ENCODE measurements at regions not wholly inside any gene's neighbourhood (a gene's known extent, or its start where the extent isn't known, plus 50 kb on each side); places are given as distances from the start of the nearest gene placed in this dataset.

DNA sequence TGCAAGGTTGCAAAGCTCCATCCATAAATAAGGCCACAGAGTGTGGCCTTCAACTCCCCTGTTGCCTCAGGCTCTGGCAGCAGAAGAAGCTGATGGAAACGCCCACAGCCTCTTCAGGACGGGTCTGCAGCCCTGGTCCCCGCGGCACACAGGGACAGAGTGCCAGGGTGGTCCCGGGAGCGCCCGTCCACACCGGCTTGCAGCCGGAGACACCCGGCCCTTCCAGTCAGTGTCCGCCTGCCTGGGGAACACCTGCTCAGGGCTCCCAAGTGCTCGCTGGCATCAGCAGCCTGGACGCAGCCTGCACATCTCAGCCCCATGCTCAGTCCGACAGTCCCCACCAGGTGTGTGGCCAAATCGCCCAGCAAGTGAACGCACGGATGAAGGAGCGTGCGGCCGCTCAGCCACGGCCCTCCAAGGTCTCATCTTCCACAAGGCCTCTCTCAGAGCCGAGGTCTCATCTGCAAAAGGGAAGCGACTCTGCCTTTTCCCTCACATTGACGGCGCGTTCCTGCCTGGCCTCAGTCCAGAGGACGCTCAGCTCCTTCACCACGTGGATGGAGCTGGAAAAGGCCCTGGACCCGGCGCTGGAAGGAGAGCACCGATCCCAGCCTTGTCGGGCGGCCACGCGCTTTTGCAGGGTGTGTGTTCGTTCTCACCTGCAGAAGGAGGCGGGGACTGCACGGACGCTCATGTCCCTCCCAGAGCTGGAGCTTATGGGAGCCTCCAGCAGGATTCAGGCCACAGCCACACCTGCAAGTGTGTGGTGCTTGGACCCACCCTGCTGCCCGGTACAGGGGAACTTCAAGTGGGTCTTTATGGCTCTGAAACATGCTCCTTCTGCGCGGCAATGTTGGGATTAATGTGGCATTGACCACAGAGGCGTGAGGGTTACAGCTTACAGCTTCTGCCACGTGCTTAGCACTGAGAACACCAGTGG is 180.4 kb downstream of the DLL1 start:
- DNase-seq: no peak

DNA sequence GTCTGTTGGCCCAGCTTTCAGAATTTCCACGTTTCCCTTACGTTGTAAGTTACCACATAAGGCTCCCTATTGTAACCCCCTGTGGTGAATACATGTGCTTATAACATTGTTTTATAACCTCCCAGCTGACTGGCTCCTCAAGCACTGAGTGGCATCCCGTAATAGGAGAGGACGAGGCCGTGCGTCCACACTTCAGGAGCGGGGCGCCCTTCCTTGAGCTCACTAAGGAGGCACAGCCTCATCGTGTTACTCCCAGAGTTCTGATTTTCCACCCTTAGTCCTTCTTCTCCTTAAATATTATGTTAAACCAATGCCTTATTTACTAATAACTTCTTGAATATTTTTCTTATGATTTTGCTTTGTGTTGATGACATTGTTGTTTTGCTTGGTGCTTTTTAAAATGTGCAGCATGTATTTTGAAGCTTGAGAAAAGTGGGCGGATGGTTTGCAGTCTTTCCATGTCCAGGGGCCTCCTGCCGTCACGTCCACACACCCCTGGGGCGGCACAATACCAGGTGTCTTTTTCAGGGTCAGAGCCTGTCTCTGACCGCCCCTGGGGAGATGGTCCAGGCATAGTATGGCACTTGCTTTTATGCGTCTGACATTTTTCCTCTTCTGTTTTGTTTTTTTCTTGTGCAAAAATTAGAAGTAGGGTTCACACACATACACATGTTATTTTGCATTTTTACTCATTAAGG is 181.8 kb downstream of the DLL1 start:
- no peak for DNase-seq

DNA sequence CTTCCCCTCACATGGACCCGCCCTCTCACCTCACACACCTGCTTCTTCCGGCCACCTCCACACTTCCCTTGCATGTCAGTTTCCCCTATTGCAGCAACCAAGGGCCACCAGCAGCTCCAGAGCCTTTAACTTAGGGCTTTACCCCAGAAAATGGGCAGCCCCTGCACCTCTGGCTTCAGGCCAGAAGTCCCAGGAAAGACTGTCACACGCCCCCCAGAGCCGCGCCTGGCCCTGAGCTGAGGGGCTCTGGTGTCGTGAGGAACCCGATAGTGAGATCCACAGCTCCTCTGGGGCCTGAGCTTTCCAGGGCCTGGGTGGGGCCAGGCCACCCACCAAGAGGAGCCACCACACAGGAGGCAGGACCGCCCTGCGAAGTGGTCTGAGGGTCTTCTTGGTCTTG is 182.4 kb downstream of the DLL1 start:
- DNase-seq: no peak

DNA sequence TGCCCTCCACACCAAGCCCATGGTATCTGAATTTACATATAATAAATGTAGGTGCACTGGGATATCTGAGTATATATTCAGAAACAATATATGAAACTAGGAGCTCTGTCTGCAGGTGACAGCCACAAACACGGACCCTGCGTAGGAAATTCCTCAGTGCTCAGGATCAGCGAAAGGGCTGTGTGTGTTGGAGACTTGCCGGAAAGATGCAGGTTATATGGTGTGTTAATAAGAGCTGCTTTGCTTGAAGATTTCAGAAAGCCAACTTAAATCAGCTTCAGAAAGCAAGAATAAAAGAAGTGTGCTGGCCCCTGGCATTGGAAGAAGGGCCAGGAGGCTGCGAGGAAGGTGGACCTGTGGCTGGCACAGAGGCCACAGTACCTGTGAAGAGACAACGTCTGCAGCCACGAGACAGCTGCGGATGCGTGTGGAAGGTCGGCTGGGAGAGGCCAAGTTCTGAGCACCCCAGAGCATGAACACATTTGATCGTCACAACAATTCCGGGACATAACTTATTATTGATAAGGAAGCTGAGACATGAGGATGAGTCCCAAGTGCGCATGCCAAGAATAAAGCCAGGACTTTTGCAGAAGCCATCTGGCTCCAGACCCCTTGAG is 183.2 kb downstream of the DLL1 start:
- DNase-seq: no peak

DNA sequence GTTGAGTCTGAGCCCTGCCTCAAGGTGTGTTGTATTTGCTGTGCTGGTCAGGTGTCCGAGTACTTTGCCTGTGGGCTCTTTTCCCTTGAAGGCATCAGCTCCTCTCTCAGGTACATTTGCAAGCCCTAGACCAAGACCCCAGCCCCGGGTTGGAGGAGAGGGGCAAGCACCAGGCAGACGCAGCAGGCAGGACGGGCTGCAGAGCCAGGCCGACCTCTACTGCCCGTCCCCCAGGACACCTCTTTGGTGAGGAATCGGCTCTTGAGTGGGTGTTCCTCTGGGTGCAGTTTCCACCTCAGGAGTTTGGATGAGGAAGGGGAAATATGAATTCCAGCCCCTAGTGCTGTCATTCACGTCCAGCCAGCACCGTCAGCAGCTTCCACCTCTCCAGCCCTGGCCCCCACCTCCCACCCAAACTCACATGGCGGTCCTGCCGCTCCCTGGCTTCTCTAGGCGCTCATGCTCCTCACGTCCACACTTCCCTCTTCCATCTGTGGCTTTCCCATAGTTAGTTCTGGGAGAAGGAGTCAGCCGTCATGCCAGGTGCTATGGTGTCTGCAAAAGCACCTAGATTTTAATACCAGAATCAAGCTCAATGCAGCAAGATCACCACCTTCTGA is 183.9 kb downstream of the DLL1 start:
- DNase-seq: no peak

DNA sequence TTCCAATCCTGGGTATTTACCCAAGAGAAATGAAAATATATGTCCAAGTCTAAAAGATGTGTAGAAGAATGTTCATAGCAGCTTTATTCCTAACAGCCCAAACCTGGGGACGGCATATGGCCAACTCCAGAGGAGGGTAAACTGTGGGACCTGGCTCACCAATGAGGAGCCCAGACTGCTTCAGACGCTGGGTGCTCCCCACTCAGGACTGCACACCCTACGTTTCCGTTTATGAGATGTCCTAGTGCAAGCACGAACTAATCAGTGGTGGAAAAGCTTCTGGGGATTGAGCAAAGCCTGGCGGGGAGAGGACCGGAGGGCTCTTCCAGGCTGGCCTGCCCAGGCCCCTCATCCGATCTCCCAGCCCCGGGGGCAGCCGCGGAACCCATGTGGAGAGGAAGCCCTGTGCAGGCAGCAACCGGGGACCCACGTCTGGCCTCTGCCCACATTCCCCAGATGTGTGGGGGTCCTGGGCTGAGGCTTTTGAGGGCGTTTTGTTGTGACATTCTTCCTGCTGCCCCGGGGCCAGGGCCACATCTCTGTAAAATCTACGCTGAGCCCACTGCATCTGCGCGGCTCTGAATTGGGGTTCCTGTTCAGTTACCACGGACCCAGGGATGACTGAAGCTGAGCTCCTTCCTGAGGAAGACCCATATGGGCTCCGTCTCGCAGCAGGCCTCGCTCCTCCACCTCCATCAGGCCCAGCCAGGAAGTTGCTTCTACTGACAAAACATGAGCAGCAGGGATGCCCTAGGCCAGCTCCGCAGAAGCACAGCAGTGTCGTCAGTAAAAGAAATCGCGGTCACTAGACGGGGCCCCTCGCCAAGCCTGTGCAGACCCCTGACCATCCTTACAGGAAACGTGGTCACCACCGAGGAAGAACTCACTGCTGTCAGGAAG is 188.0 kb downstream of the DLL1 start:
- DNase-seq: no peak

DNA sequence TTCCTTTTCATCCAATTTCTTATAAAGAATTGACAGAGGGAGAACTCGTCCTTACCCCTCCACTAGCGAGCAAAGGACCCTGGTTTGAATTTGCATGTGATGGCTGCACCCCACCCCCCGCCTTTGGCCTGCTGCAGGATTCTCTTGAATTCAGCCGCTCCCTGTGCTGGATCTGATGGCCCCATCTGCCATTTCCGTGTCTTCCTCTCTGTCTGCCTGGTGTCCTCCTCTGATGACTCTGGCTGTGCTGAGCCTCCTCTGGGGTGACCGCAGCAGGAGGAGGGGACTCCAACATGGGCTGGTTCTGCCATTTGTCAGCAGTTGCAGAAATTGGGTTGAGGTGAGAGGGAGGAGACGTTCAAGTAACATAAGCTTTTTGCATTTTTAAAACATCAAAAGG is 188.8 kb downstream of the DLL1 start:
- no peak for DNase-seq

DNA sequence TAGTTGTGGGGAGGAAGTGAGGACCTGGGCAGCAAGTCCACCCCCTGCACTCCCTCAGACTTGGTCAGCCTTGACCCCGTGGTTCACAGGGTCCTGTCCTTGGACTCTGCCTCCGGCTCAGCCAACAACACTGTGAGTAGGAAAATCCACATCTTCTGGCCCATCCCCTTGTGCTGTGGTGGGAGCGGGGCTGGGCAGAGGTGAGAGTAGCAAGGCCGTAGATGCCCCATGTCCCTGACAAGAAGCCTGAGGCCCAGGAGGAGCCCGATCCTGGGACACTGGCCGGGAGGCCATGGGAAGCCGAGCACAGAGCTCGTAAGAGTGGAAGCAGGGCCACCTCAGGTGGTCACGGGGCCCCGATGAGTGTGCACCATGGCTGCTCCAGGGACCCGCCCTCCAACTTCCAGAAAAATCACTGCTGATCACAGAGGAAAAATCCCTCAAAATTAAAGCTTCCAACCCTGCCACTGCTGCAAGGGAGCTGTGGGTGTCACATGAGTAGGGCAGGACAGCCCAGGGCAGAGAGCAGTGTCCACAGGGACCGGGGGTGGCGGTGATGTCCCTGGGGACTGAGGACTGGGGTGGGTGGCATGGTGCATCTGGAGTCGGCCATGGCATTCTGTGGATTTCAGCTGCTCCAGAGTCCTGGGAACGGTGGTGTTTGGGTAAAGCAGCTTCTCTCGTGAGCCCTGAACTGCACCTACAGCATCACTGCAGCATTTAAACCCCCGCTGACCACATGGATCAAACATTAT is 189.4 kb downstream of the DLL1 start:
- no peak for DNase-seq

DNA sequence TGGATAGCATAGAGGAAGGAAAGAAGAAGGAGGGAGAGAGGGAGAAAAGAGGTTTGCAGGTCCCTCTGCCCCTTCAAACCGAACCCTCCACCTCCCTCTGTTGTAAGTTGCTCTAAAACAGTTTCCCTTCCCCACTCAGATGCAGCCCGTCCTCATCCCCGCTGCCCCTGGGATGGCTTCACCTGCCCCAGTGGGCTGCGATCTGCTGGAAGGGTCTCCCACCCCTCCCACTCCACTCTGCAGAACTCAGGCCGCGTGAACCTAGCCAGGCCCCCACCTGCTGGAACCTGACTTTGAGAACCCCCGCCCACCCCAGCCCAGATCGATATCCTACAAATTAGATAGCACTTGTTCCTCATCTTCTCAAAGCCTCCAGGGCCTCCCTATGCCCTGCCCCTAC is 190.8 kb downstream of the DLL1 start:
- no peak for DNase-seq

DNA sequence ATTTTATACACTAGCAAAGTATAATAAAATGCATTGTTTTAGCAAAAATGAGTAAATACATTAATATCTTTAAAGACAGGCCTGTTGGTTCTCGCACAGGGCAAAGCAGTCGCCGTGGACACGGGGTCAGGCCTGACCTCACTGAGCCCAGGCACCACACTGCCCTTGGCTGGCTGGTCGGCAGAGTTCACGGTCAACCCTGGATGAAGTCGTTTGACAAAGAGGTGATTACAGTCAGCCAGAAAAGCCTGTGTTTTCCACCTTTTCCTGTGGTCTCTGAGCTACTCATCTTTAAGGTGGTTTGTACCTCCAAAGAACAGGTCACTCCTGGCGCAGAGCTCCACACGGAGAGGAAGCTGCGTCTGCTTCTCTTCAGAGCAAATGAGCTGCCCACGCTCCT is 191.5 kb downstream of the DLL1 start:
- DNase-seq: no peak

DNA sequence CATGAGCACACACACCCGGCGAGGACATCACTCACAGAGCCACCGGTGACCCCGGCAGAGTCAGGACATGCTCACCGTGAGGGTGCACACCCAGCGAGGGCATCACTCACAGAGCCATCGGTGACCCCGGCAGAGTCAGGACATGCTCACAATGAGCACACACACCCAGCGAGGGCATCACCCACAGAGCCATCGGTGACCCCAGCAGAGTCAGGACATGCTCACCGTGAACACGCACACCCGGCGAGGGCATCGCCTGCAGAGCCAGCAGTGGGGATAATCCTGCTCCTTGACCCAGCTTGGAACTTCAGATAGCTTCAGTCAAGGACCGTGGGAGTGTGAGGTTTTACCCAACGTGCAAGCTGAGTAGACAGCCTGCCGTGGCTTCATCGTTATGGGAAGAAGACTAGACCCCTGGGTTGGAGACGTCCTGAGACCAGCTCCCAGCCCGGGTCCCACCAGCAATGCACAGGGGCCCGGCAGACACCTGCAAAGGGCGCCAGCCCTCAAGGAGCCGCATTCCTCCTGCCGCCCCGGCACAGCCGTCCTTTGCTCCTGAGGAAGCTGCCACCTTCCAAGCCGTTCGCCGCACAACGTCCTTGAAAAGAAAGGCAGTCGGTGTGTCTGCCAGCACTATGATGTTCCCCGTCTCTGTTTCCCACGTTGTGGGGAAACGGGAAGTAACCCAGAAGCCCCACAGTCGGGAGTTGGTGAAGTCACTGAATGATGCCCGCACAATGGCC is 192.3 kb downstream of the DLL1 start:
- no peak for DNase-seq

DNA sequence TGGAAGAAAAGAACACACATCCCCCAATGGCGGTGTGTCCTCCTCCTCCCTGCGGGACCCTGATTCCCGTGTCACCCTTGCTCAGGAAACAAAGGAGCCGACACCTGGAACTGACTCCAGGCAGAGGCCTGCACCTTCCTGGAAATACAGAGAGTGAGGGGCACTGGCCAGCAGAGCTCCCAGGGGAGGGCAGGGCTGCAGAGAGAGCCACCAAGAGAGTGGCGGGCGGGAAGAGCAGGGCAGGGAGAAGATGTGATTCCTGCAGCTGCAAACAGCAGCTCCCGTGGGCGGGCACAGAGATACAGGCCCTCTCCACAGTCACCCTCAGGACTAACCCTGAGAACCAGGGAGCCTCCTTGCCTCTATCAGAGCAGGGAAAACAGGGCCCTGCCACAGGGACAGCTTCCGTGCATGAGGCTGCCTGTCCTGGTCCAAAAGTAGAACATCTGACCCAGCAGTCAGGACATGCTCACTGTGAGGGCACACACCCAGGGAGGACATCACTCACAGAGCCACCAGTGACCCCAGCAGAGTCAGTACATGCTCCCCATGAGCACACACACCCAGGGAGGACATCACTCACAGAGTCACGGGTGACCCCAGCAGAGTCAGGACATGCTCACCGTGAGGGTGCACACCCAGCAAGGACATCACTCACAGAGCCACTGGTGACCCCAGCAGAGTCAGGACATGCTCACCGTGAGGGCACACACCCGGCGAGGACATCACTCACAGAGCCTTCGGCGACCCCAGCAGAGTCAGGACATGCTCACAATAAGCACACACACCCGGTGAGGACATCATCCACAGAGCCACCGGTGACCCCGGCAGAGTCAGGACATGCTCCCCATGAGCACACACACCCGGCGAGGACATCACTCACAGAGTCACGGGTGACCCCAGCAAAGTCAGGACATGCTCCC is 193.1 kb downstream of the DLL1 start:
- no peak for DNase-seq

DNA sequence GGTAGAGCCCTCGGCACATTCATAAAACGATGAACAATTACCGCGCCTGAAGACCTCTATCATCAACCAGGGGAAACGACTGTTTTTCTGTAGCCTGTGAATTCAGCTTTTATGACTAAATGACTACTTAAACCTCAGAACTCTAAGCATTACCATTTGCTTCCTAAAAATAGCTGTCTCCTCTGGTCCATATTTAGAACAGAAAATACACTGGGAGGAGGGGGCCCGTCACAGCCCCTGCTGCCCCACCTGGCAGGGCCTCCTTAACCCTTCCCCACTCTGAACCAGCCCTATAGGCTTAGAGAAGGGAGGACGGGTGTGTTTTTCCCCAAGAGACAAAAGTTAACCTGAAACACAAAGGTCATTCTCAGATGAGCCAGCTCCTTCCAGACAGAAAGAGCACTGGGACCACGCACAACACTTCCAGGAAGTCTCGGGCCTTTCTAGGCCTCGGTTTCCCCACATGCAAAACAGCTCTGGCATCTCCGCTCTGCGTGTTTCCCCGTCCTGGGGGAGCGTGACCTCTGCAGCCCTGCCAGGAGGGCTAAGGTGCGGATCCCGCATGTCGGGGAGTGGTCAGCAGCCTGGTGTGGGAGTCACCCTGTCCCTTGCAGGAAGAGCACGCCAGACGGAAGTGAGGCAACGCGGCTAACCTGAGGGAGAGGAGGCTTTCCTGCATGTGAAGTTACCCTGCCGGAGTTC is 193.9 kb downstream of the DLL1 start:
- no peak for DNase-seq

DNA sequence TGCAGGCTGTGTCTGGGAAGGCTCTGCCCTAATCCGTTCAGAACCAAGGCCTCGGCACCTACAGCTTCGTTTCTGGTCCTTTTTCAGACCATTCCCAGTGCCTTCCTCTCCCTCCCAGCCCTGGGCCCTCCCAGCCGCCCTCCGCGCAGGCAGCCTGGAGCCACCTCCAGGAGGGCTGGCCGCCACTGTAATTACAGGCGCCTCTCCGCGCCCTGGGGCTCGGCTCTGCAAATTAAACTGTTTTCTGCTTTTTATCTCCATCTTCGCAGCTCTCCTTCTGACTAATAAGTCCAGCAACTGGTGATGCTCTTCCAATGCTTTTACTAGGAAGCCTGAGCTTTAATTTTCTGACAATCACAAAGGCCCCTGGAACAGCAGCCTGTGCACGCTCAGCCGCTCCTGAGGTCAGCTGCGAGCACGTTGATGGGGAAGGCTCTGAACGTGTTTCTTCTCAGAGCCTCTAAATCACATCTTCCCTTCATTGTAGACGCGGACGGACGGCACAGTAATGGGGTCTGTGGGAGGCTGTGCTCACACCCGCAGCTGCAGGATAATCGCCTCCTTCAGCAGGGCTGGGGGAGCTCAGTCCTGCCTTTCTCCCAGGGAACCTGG is 194.6 kb downstream of the DLL1 start:
- DNase-seq: peak; percentile 10 to 62

DNA sequence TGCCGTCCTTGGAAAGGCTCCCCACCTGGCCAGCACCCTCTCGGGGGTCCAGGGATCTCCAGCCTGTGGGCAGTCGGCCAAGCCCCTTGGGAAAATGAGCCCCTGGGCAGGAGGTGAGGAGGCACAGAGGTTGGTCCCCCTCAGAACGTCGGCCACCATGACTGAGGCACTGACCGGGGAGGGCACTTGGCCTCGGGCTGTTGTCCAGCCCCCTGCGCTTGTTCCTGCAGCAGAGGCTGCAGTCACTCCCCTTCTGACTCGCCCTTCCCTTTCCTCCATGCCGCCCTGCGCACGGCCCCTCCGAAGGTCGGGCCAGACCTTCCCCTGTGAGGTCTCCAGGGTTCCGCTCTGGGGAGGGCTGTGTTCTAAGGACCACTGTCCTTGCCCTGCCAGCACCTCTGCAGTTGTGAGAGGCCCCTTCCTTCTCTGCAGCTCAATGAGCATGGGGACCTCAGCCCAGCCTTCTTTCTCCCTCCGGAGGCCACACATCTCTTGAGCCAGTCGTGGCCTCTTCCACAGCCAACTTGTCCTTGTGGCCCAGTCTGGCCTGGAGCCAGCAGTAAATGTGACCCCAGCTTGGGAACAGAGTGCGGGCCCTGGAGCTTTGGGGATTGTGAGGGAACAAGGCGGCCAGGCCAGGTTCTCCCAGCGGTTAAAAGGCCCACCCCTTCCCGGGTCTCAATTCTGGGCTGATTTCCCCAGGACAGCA is 195.5 kb downstream of the DLL1 start:
- no peak for DNase-seq

DNA sequence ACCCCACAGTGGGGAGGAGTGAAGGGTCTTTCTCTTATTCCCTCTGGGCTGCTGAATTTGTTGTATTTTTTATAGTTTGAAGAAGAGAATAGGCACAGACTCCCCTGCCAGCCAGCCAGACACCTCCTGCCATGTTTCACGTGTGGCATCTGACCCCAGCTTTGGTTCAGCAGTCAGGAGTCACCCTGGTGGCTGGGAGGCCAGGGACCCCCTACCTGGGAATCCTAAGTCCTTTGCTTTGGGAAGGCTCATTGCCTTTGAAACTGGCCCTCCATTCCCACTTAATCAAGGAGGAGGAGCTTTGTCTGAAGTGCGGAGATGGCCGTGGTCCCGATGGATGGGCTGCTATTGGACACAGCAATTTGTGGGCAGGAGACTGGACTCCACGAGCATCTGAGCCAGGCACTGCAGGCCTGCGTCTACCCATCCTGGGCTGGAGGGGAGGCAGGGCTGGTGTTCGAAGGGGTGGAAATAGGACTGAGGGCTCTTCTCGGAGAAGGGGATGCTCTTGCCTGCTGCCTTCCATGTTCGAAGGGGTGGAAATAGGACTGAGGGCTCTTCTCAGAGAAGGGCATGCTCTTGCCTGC is 196.1 kb downstream of the DLL1 start:
- DNase-seq: no peak

All from NCI-H2081 (cell line).